Gastroesophageal sphincter (tissue), 3 donors: ENCODE measurements at regions not wholly inside any gene's neighbourhood (a gene's known extent, or its start where the extent isn't known, plus 50 kb on each side); places are given as distances from the start of the nearest gene placed in this dataset.

Experiments used
- CTCF ChIP-seq, 4 experiments: fragments of 200-600 bp in 2 of 4; fragments of 450-650 bp in 2 of 4; sonication (generic) in 1 of 4; IDR thresholded peaks; one replicate each; pipeline ENCODE4 v1.5.1; 2017 to 2019; ENCODE audit warnings: antibody characterized with exemption in 4 of 4, mild to moderate bottlenecking in 2 of 4, moderate library complexity in 2 of 4
- POLR2A ChIP-seq, 2 donors: fragments of 450-650 bp; IDR thresholded peaks; one replicate each; pipeline ENCODE4 v1.6.1; 2017; ENCODE audit warnings: antibody characterized with exemption in 2 of 2, mild to moderate bottlenecking in 2 of 2, moderate library complexity in 1 of 2
- POLR2AphosphoS5 ChIP-seq: sonication (generic); formaldehyde crosslinking; IDR thresholded peaks from one replicate; pipeline ENCODE4 v1.6.1; 2017; ENCODE audit warnings: antibody characterized with exemption

DNA sequence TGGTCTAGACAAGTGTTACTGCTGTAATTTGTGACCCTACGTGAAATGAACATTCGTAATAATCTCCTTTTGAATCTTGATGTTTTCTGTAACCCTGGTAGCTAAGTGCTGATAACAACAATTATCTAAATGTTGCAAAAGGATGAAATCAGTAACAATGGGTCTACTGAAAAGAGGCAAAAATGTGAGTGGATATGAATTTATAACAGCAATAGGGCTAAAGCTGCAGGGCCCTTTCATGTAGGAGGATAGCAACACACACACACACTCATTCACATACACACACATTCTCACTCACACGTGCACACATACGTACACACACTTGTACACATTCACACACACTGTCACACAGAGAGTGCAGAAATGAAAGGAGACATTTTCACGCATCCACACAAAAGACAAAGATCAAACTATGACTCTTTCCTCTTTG, 200.8 kb upstream of the NEBL start:
- TF ChIP-seq CTCF (IDR thresholded peaks at IDR 0.05) (no peak), POLR2A (IDR thresholded peaks at IDR 0.05) (no peak), POLR2AphosphoS5 (no peak)
